ENCODE measurements at regions not wholly inside any gene's neighbourhood (a gene's known extent, or its start where the extent isn't known, plus 50 kb on each side); places are given as distances from the start of the nearest gene placed in this dataset.
"Not testable (repeated sequence)": the region's sequence is repeated elsewhere in the genome, so short reads cannot be mapped to it uniquely, and the experiment has no call there.

- no peaks in the 10 kb centered on the region for H3K36me3 ChIP-seq (replicated peaks in 1 of 2; ENCODE audit: control extremely low read depth in 1 of 2, control insufficient read depth in 1 of 2, extremely low read depth in 1 of 2, insufficient read depth in 2 of 2, low read length in 1 of 2)
- no peak overlapping the region for H3K27ac Mint-ChIP-seq
- H3K4me3 Mint-ChIP-seq, result no peak overlapping the region
- intact Hi-C loops (cut with micrococcal nuclease), result no loop called here
- no CpG with 5 or more reads among the region's 2 CpGs for WGBS (ENCODE audit: insufficient coverage)
- H3K27me3 Mint-ChIP-seq, result no peaks in the 10 kb centered on the region
- no peaks in the 10 kb centered on the region for H4K20me1 ChIP-seq (ENCODE audit: control insufficient read depth, insufficient read depth, low read length, poor library complexity, severe bottlenecking)
- H3K4me2 ChIP-seq (replicated peaks; ENCODE audit: low read depth, low read length, poor library complexity, severe bottlenecking), result no peak overlapping the region
- TF ChIP-seq EZH2 (IDR thresholded peaks at IDR 0.05; ENCODE audit: borderline replicate concordance, insufficient read depth, low read depth, low read length, poor library complexity, severe bottlenecking) (no peak), CTCF (IDR thresholded peaks at IDR 0.05) (no peak)
- no peak overlapping the region for H3K9ac ChIP-seq (ENCODE audit: low read length)
- H3K9me3 Mint-ChIP-seq (ENCODE audit: insufficient read depth), result no peaks in the 10 kb centered on the region
- no peaks in the 10 kb centered on the region for H3K4me1 Mint-ChIP-seq
- no peaks in the 10 kb centered on the region for H3K9me3 ChIP-seq (ENCODE audit: control extremely low read depth in 1 of 3, control insufficient read depth in 2 of 3, insufficient read depth in 1 of 3, low read length in 2 of 3)
- DNase-seq (no peak), ATAC-seq (ENCODE audit: low read depth) (no peak)
- ChIA-PET CTCF (no interaction called here), POLR2A (no interaction called here)
- no peaks in the 10 kb centered on the region for H3K4me1 ChIP-seq (ENCODE audit: control insufficient read depth in 2 of 2, insufficient read depth in 2 of 2, low read length in 2 of 2)
- H3K79me2 ChIP-seq (ENCODE audit: control insufficient read depth, insufficient read depth, low read length), result no peaks in the 10 kb centered on the region
- no peaks in the 10 kb centered on the region for H3K27me3 ChIP-seq (replicated peaks in 1 of 4; ENCODE audit: control extremely low read depth in 1 of 4, control insufficient read depth in 3 of 4, insufficient read depth in 4 of 4, low read length in 3 of 4)
- no peak overlapping the region for H3K27ac ChIP-seq (ENCODE audit: low read length in 2 of 2)
- no peak overlapping the region for H3K4me3 ChIP-seq (ENCODE audit: control extremely low read depth in 1 of 5, extremely low read depth in 1 of 5, insufficient read depth in 1 of 5, low read depth in 2 of 5, low read length in 4 of 5)
- H2AFZ ChIP-seq (ENCODE audit: insufficient read depth, low read depth, low read length, poor library complexity, severe bottlenecking), result no peak overlapping the region
These were observed 74.0 kb upstream of the ARRDC3 start for GRCh38 chr5:91456928-91457680.

GRCh38 chr5:91449083-91449482 is 66.0 kb upstream of the ARRDC3 start:
- H3K4me3 ChIP-seq (ENCODE audit: control extremely low read depth in 1 of 5, extremely low read depth in 1 of 5, insufficient read depth in 1 of 5, low read depth in 2 of 5, low read length in 4 of 5), result no peak overlapping the region
- H3K9me3 ChIP-seq (ENCODE audit: control extremely low read depth in 1 of 3, control insufficient read depth in 2 of 3, insufficient read depth in 1 of 3, low read length in 2 of 3), result peaks cover 0 to 3% (median 0%) of the 10 kb centered on the region in 3 donors
- TF ChIP-seq EZH2 (IDR thresholded peaks at IDR 0.05; ENCODE audit: borderline replicate concordance, insufficient read depth, low read depth, low read length, poor library complexity, severe bottlenecking), result no peak
- no peak for TF ChIP-seq CTCF (IDR thresholded peaks at IDR 0.05)
- H3K27ac ChIP-seq (ENCODE audit: low read length in 2 of 2), result no peak overlapping the region
- WGBS (ENCODE audit: insufficient coverage), result no CpG with 5 or more reads among the region's 1 CpG
- ATAC-seq (ENCODE audit: low read depth) (no peak), DNase-seq (no peak)
- Mint-ChIP-seq H3K4me3 (no peak overlapping the region), H3K9me3 (ENCODE audit: insufficient read depth) (peaks cover 6% of the 10 kb centered on the region), H3K27me3 (no peaks in the 10 kb centered on the region), H3K27ac (no peak overlapping the region), H3K4me1 (no peaks in the 10 kb centered on the region)
- H3K4me1 ChIP-seq (ENCODE audit: control insufficient read depth in 2 of 2, insufficient read depth in 2 of 2, low read length in 2 of 2), result no peaks in the 10 kb centered on the region
- H3K9ac ChIP-seq (ENCODE audit: low read length), result no peak overlapping the region
- ChIA-PET CTCF (no interaction called here), POLR2A (no interaction called here)
- no peaks in the 10 kb centered on the region for H3K79me2 ChIP-seq (ENCODE audit: control insufficient read depth, insufficient read depth, low read length)
- H2AFZ ChIP-seq (ENCODE audit: insufficient read depth, low read depth, low read length, poor library complexity, severe bottlenecking), result no peak overlapping the region
- H3K4me2 ChIP-seq (replicated peaks; ENCODE audit: low read depth, low read length, poor library complexity, severe bottlenecking), result no peak overlapping the region
- no peaks in the 10 kb centered on the region for H3K36me3 ChIP-seq (replicated peaks in 1 of 2; ENCODE audit: control extremely low read depth in 1 of 2, control insufficient read depth in 1 of 2, extremely low read depth in 1 of 2, insufficient read depth in 2 of 2, low read length in 1 of 2)
- H3K27me3 ChIP-seq (replicated peaks in 1 of 4; ENCODE audit: control extremely low read depth in 1 of 4, control insufficient read depth in 3 of 4, insufficient read depth in 4 of 4, low read length in 3 of 4), result no peaks in the 10 kb centered on the region
- no peaks in the 10 kb centered on the region for H4K20me1 ChIP-seq (ENCODE audit: control insufficient read depth, insufficient read depth, low read length, poor library complexity, severe bottlenecking)
- intact Hi-C loops (cut with micrococcal nuclease), result no loop called here

- H3K4me1 ChIP-seq (ENCODE audit: control insufficient read depth in 2 of 2, insufficient read depth in 2 of 2, low read length in 2 of 2); ATAC-seq (ENCODE audit: low read depth); H3K4me1 Mint-ChIP-seq; H2AFZ ChIP-seq (ENCODE audit: insufficient read depth, low read depth, low read length, poor library complexity, severe bottlenecking); DNase-seq; H4K20me1 ChIP-seq (ENCODE audit: control insufficient read depth, insufficient read depth, low read length, poor library complexity, severe bottlenecking); H3K9ac ChIP-seq (ENCODE audit: low read length); H3K27ac ChIP-seq (ENCODE audit: low read length in 2 of 2); H3K9me3 ChIP-seq (ENCODE audit: control extremely low read depth in 1 of 3, control insufficient read depth in 2 of 3, insufficient read depth in 1 of 3, low read length in 2 of 3); H3K36me3 ChIP-seq (replicated peaks in 1 of 2; ENCODE audit: control extremely low read depth in 1 of 2, control insufficient read depth in 1 of 2, extremely low read depth in 1 of 2, insufficient read depth in 2 of 2, low read length in 1 of 2); H3K27me3 ChIP-seq (replicated peaks in 1 of 4; ENCODE audit: control extremely low read depth in 1 of 4, control insufficient read depth in 3 of 4, insufficient read depth in 4 of 4, low read length in 3 of 4); H3K4me3 ChIP-seq (ENCODE audit: control extremely low read depth in 1 of 5, extremely low read depth in 1 of 5, insufficient read depth in 1 of 5, low read depth in 2 of 5, low read length in 4 of 5); H3K27ac Mint-ChIP-seq; intact Hi-C loops (cut with micrococcal nuclease); CTCF ChIA-PET; H3K27me3 Mint-ChIP-seq; H3K79me2 ChIP-seq (ENCODE audit: control insufficient read depth, insufficient read depth, low read length); POLR2A ChIA-PET; H3K9me3 Mint-ChIP-seq (ENCODE audit: insufficient read depth); H3K4me3 Mint-ChIP-seq; H3K4me2 ChIP-seq (replicated peaks; ENCODE audit: low read depth, low read length, poor library complexity, severe bottlenecking): not testable (repeated sequence)
- no CpG with 5 or more reads among the region's 2 CpGs for WGBS (ENCODE audit: insufficient coverage)
These were observed 65.0 kb upstream of the ARRDC3 start for GRCh38 chr5:91448079-91448478.

All from B cell (primary cell).